Medulla oblongata (tissue), 1 donor: ENCODE measurements at regions not wholly inside any gene's neighbourhood (a gene's known extent, or its start where the extent isn't known, plus 50 kb on each side); places are given as distances from the start of the nearest gene placed in this dataset.
A peak's percentile ranks its signal among the peaks of the same experiment; 100 is the strongest.
"Not testable (repeated sequence)": the region's sequence is repeated elsewhere in the genome, so short reads cannot be mapped to it uniquely, and the experiment has no call there.

Source experiments
- DNase-seq: peaks from one replicate; pipeline ENCODE4 v3.0.0-alpha.2; 2015; ENCODE audit errors: extremely low spot score

GRCh38 chrY:18951019-18951418, 177.5 kb upstream of the HSFY2 start:
- DNase-seq = no peak

GRCh38 chrY:18936831-18937230, 163.3 kb upstream of the HSFY2 start:
- DNase-seq = no peak

- no peak for DNase-seq
Observed at GRCh38 chrY:18919256-18919655, 145.7 kb upstream of the HSFY2 start.

DNA sequence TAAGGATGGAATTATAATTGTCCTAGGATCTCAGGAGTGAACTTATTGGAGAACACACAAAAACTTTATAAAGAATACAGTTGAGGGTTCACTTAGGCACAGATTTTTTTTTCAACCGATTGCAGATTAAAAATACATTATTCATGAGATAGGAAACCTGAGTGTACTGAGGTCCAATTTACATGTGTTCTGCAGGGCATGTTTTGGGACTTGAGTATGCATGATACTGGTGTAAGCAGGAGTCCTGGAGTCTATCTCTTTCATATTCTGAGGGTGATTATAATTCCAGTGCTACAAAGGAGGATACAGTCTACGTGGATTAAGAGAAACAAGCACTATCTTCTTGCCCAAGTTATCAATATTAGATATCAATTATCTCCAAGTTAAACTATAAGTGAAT, 139.3 kb upstream of the HSFY2 start:
- DNase-seq = no peak

- DNase-seq = no peak
Observed at GRCh38 chrY:18909846-18910245, 136.3 kb upstream of the HSFY2 start.

DNA sequence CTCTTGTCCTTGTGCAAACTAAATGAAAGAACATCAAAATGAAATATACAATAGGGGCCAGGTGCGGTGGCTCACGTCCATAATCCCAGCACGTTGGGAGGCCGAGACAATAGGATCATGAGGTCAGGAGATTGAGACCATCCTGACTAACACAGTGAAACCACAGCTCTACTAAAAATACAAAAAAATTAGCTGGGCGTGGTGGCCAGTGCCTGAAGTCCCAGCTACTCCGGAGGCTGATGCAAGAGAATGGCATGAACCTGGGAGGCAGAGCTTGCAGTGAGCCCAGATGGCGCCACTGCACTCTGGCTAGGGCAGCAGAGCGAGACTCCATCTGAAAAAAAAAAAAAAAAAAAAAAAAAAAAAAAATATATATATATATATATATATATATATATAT, 132.7 kb upstream of the HSFY2 start:
- DNase-seq = not testable (repeated sequence)

- DNase-seq = peak; percentile 7
Observed at GRCh38 chrY:18904296-18904695, 130.8 kb upstream of the HSFY2 start.

- DNase-seq = no peak
Observed at GRCh38 chrY:18891994-18892393, 118.5 kb upstream of the HSFY2 start.

DNA sequence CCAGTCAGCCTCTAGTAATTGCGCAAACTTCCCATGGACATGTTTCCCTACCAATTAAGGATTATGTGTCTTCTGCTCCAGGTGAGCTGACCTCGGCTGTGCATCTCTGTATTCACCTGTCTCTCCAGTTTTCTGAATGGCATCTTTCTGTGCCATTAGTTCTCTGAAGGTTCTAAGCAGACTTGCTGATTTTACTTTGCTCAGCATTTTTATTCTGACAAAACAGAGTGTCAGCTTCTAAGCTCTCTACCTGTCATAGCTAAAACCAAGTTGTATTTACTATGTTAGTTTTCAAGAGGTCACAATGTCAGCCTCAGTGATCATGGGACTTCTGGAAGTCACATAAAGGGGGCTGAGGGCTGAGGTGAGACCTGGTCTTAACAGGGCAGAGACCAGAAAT, 116.0 kb upstream of the HSFY2 start:
- DNase-seq = no peak

GRCh38 chrY:18884748-18885147, 111.2 kb upstream of the HSFY2 start:
- DNase-seq = no peak

DNA sequence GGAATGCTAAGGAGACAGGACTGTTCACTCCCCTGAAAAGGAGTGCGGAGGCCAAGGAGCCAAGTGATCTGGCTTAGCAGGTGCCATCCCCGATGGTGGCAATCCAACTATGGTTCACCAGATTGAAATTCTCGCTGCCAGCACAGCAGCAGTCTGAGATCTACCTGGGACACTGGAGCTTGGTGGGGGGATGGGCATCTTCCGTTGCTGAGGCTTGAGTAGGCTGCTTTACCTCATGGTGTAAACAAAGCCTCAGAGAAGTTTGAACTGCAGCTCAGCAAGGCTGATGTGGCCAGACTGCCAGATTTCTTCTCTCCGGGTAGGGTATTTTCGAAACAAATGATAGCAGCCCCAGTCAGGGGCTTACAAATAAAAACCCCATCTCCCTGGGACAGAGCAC, 95.6 kb upstream of the HSFY2 start:
- DNase-seq = not testable (repeated sequence)

- DNase-seq = not testable (repeated sequence)
Observed at GRCh38 chrY:18866887-18867551, 93.5 kb upstream of the HSFY2 start.

GRCh38 chrY:18860856-18861255, 87.3 kb upstream of the HSFY2 start:
- not testable (repeated sequence) for DNase-seq

DNA sequence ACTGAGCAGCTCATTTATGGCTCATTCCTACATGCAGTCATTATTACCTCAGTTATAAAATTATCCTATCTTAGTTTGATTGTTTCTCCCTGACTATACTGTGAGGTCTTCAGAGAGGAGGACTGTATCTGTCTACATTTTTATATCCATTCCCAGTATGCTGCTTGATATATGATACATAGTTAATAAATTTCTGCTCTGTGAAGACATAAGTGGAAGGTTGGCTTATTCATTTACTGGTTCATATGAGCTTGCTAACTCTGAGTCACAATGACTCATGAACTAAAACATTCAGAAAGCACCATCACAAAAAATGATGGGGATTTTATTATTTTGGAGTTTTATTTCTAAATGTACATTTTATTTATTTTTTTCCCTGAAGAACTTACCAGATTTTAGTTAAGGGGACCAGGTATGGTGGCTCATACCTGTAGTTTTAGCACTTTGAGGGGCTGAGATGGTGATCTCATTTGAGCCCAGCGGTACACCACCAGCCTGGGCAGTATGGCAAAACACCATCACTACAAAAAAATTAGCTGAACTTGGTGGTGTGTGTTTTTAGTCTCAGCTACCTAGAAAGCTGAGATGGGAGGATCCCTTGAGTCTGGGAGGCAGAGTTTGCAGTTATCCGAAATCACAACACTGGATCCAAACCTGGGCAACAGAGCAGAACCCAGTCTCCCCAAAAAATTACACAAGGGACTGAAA, 85.1 kb upstream of the HSFY2 start:
- not testable (repeated sequence) for DNase-seq

DNA sequence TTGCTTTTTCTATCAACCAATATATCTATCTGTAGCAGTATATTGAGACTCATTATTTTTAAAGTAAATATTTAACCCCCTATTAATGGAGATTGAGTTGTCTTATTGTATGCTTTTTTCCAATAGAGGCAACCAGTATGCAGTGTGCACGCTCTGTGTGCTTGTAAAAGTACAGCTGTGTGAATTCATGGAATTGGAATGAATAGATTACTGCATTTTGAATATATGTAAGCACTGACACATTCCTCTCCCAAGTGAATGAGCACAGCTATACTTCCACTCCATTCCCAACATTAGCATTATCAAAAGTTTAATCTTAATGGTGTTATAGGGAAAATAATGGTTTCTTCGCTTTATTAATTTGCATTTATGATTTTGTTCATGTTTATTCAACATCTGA, 81.6 kb upstream of the HSFY2 start:
- DNase-seq = not testable (repeated sequence)

DNA sequence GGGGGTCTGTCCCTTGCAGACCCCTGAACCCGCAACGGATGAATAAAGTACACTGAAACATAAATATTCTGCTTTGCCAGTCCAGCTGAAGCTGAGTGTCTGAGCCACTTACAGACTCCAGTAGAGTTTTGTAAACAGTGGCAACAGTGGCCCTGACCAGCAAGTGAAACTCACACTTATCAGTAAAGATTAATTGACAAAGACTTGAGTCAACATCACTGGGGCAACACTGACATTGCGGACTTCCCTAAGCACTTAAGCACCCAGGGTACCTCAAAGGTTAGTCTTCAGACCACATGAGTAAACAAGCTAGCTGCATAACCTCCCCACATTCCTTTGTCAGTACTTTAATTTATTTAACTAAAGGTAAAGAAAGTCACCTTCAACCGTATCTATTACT, 79.8 kb upstream of the HSFY2 start:
- not testable (repeated sequence) for DNase-seq

DNA sequence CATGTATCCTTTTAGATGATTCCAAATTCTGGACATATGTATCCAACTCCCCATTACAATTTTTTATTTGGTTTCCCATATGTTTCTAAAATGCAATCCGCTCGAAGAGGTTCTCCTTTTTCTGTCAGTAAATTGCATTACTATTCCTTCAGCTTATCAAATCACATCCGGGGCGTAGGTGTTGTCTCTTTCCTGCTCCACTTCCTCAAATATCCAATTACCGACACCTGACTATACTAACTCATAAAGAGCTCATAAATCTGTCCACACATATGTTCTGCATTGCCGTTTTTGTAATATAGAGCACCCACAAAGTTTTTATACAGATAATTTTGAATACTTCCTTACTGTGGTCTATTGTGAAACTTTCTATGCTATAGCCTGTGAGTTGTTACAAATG, 63.1 kb upstream of the HSFY2 start:
- not testable (repeated sequence) for DNase-seq
